ENCODE measurements at regions not wholly inside any gene's neighbourhood (a gene's known extent, or its start where the extent isn't known, plus 50 kb on each side); places are given as distances from the start of the nearest gene placed in this dataset.

- no peak overlapping the region for H3K27ac Mint-ChIP-seq
- TF ChIP-seq CTCF (conservative IDR thresholded peaks at IDR 0.05) = no peak
- H4K5ac ChIP-seq (ENCODE audit: insufficient read length, low read depth, low read length) = no peak overlapping the region
Observed at GRCh38 chrX:40866893-40867292, 131.6 kb upstream of the MED14 start.

More at GRCh38 chrX:40866893-40867292, 131.6 kb upstream of the MED14 start:
- H2BK12ac ChIP-seq (ENCODE audit: insufficient read length, low read depth, low read length) = no peak overlapping the region
- H3K56ac ChIP-seq (ENCODE audit: insufficient read length, low read depth, low read length) = no peak overlapping the region
- no peak overlapping the region for H2BK5ac ChIP-seq (ENCODE audit: insufficient read length, low read length)
- no peak overlapping the region for H2BK15ac ChIP-seq (ENCODE audit: low read depth, low read length)
- H3K4me2 ChIP-seq (ENCODE audit: insufficient read depth, insufficient read length, low read length) = no peak overlapping the region
- no peaks in the 10 kb centered on the region for H4K20me1 ChIP-seq (ENCODE audit: control insufficient read depth, insufficient read depth, insufficient read length)
- H2AFZ ChIP-seq (ENCODE audit: low read length) = no peak overlapping the region
- no peak overlapping the region for H3K18ac ChIP-seq (ENCODE audit: insufficient read length, low read depth, low read length)
- H2BK20ac ChIP-seq (ENCODE audit: low read depth, low read length, poor library complexity, severe bottlenecking) = no peak overlapping the region
- peaks cover 22 to 40% (median 37%) of the 10 kb centered on the region in 3 experiments for H3K36me3 Mint-ChIP-seq (ENCODE audit: insufficient read depth in 1 of 3, low read depth in 3 of 3)
- H3K27ac ChIP-seq (ENCODE audit: insufficient read length, low read depth, low read length) = no peak overlapping the region
- H4K8ac ChIP-seq (replicated peaks; ENCODE audit: insufficient read length, low read depth, low read length) = no peak overlapping the region
- H3K4me1 Mint-ChIP-seq = peaks cover 2 to 4% of the 10 kb centered on the region in 2 experiments; a peak in 3 of 4 replicates
- no peak overlapping the region for H2AK5ac ChIP-seq (ENCODE audit: insufficient read length, low read length)
- H3K23me2 ChIP-seq (ENCODE audit: insufficient read length, low read depth, low read length, poor library complexity, severe bottlenecking) = no peaks in the 10 kb centered on the region
- no peak overlapping the region for H3K9ac ChIP-seq (ENCODE audit: extremely low read depth, insufficient read length, low read length)
- H3T11ph ChIP-seq (ENCODE audit: low read length) = no peak overlapping the region
- no peak overlapping the region for H3K4me3 Mint-ChIP-seq
- H3K79me2 ChIP-seq (ENCODE audit: insufficient read depth, low read length) = no peaks in the 10 kb centered on the region
- H3K9me3 ChIP-seq (ENCODE audit: control insufficient read depth, low read depth, low read length) = no peaks in the 10 kb centered on the region
- H3K27me3 Mint-ChIP-seq (ENCODE audit: low read depth) = no peaks in the 10 kb centered on the region; the same call in 1 of the 2 replicates
- H3K79me1 ChIP-seq (ENCODE audit: insufficient read depth, low read depth, low read length, poor library complexity, severe bottlenecking) = no peaks in the 10 kb centered on the region
- no peaks in the 10 kb centered on the region for H3K4me1 ChIP-seq (ENCODE audit: insufficient read depth, low read length)
- DNase-seq = no peak
- H3K4ac ChIP-seq (ENCODE audit: low read depth, low read length) = no peak overlapping the region
- no peak overlapping the region for H3K14ac ChIP-seq (ENCODE audit: insufficient read depth, low read length)
- no peak overlapping the region for H3K23ac ChIP-seq (ENCODE audit: insufficient read length, low read depth, low read length)
- H4K91ac ChIP-seq (ENCODE audit: insufficient read length, low read depth, low read length) = no peak overlapping the region
- no CpG with 5 or more reads among the region's 2 CpGs for WGBS (ENCODE audit: extremely low coverage, insufficient read length, low lambda C conversion rate)
- H3K27me3 ChIP-seq (ENCODE audit: insufficient read depth, low read length) = no peaks in the 10 kb centered on the region
- H3K9me3 Mint-ChIP-seq = peaks cover 66 to 72% of the 10 kb centered on the region in 2 experiments
- no peak overlapping the region for H2BK120ac ChIP-seq (ENCODE audit: low read depth, low read length, poor library complexity, severe bottlenecking)
